Skeletal muscle tissue (tissue), 3 donors: ENCODE measurements at regions not wholly inside any gene's neighbourhood (a gene's known extent, or its start where the extent isn't known, plus 50 kb on each side); places are given as distances from the start of the nearest gene placed in this dataset.
"Not testable (repeated sequence)": the region's sequence is repeated elsewhere in the genome, so short reads cannot be mapped to it uniquely, and the experiment has no call there.

ENCODE experiments used
- H3K27ac ChIP-seq: one replicate; pipeline ENCODE4 v1.7.0; 2013; ENCODE audit warnings: mild to moderate bottlenecking, low read depth, low read length, inconsistent platforms
- H3K27me3 ChIP-seq, 3 donors: one replicate each; pipeline ENCODE4 v1.7.0; 2013; ENCODE audit warnings: low read length in 3 of 3; ENCODE audit not compliant: control insufficient read depth in 3 of 3, insufficient read depth in 3 of 3
- H3K36me3 ChIP-seq, 3 donors: one replicate each; pipeline ENCODE4 v1.7.0; 2013; ENCODE audit warnings: low read length in 3 of 3; ENCODE audit not compliant: control insufficient read depth in 3 of 3, insufficient read depth in 3 of 3
- H3K4me1 ChIP-seq, 3 donors: one replicate each; pipeline ENCODE4 v1.7.0; 2013; ENCODE audit warnings: low read length in 3 of 3, mild to moderate bottlenecking in 3 of 3; ENCODE audit not compliant: control insufficient read depth in 3 of 3, insufficient read depth in 3 of 3
- H3K4me3 ChIP-seq, 3 donors: one replicate each; pipeline ENCODE4 v1.7.0; 2013; ENCODE audit warnings: low read length in 3 of 3
- H3K9ac ChIP-seq, 3 donors: one replicate each; pipeline ENCODE4 v1.7.0; 2013; ENCODE audit warnings: low read length in 3 of 3, mild to moderate bottlenecking in 3 of 3, moderate library complexity in 2 of 3, low read depth in 1 of 3
- H3K9me3 ChIP-seq, 3 donors: one replicate each; pipeline ENCODE4 v1.7.0; 2013; ENCODE audit warnings: low read length in 3 of 3; ENCODE audit not compliant: control insufficient read depth in 3 of 3
- donor health status: Osteomylitis.

GRCh38 chr15:20251214-20252005 lies 290.2 kb downstream of the GOLGA6L6 start:
- not testable (repeated sequence) for H3K27me3 ChIP-seq, H3K36me3 ChIP-seq, H3K9me3 ChIP-seq, H3K4me3 ChIP-seq, H3K4me1 ChIP-seq, H3K9ac ChIP-seq, H3K27ac ChIP-seq

DNA sequence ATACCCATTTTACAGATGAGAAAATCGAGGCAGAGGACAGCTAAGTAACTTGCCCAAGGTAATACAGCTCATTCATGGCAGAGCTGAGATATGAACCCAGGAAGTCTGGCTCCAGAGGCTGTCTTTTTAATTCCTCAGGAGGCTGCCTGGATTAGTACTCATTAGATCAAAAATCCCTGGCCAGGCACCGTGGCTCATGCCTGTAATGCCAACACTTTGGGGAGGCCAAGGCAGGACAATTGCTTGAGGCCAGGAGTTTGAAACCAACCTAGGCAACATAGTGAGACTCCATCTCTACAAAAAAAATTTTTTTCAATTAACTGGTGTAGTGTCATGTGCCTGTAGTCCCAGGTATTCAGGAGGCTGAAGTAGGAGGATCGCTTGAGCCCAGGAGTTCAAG lies 291.4 kb downstream of the GOLGA6L6 start:
- not testable (repeated sequence) for H3K4me3 ChIP-seq, H3K9me3 ChIP-seq, H3K4me1 ChIP-seq, H3K27ac ChIP-seq, H3K36me3 ChIP-seq, H3K9ac ChIP-seq, H3K27me3 ChIP-seq

- H3K9ac ChIP-seq, H3K4me3 ChIP-seq, H3K27ac ChIP-seq, H3K4me1 ChIP-seq, H3K36me3 ChIP-seq, H3K9me3 ChIP-seq, H3K27me3 ChIP-seq: not testable (repeated sequence)
These were observed 292.0 kb downstream of the GOLGA6L6 start for GRCh38 chr15:20249677-20249970.

DNA sequence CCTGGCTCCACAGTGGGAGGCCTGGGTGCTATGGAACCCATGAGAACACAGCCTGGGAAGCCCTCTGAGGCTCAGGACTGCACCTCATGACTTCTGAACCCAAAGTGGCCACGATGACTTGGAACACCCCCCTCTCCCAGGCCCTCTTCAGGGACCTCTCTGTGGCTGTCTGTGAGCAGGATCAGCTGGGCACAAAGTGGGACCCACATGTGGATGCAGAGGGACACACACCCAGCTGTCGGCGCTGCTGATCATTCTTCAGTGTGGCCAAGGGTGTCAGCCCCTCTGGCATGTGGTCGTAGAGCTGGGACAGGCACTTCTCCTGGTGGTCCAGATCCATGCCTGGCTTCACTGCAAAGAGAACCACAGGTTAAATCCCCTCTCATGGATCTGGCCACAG lies 293.2 kb downstream of the GOLGA6L6 start:
- not testable (repeated sequence) for H3K27ac ChIP-seq, H3K9me3 ChIP-seq, H3K27me3 ChIP-seq, H3K4me3 ChIP-seq, H3K4me1 ChIP-seq, H3K36me3 ChIP-seq, H3K9ac ChIP-seq

DNA sequence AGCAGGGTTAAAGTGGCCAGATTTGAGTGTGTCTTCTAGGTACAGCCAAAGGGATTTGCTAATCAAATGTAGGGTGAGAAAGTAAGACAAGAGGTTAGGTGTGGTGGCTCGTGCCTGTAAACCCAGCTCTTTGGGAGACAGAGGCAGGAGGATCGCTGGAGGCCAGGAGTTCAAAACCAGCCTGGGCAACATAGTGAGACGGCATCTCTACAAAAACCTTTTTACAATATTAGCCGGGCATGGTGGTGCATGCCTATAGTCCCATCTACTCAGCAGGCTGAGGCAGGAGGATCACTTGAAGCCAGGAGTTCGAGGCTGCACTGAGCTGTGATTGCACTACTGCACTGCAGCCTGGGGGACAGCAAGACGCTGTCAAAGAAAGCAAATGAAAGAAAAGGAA lies 294.5 kb downstream of the GOLGA6L6 start:
- not testable (repeated sequence) for H3K27ac ChIP-seq, H3K4me1 ChIP-seq, H3K27me3 ChIP-seq, H3K9ac ChIP-seq, H3K4me3 ChIP-seq, H3K36me3 ChIP-seq, H3K9me3 ChIP-seq

- not testable (repeated sequence) for H3K27me3 ChIP-seq, H3K27ac ChIP-seq, H3K9me3 ChIP-seq, H3K4me3 ChIP-seq, H3K4me1 ChIP-seq, H3K36me3 ChIP-seq, H3K9ac ChIP-seq
These were observed 295.0 kb downstream of the GOLGA6L6 start for GRCh38 chr15:20246624-20247023.

DNA sequence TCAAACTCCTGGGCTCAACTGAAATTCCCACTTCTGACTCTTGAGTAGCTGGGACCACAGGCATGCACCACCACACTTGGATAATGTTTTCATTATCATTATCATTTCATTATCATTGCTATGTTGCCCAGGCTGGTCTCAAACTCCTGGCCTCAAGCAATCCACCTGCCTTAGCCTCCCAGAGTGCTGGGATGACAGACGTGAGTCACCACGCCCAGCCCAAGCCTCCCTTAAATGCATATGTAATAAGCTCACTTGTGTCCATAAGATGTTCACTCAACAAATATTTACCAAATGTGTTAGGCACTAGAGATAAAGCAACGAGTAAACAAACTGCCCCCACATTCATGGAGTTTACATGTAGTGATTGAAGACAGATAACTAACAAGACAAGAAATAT lies 295.7 kb downstream of the GOLGA6L6 start:
- H3K9me3 ChIP-seq, H3K4me1 ChIP-seq, H3K27me3 ChIP-seq, H3K4me3 ChIP-seq, H3K9ac ChIP-seq, H3K36me3 ChIP-seq, H3K27ac ChIP-seq: not testable (repeated sequence)

- not testable (repeated sequence) for H3K9ac ChIP-seq, H3K36me3 ChIP-seq, H3K27me3 ChIP-seq, H3K4me1 ChIP-seq, H3K27ac ChIP-seq, H3K4me3 ChIP-seq, H3K9me3 ChIP-seq
These were observed 296.8 kb downstream of the GOLGA6L6 start for GRCh38 chr15:20244792-20245191.

GRCh38 chr15:20243486-20244240 lies 297.9 kb downstream of the GOLGA6L6 start:
- not testable (repeated sequence) for H3K4me3 ChIP-seq, H3K4me1 ChIP-seq, H3K9me3 ChIP-seq, H3K27ac ChIP-seq, H3K27me3 ChIP-seq, H3K9ac ChIP-seq, H3K36me3 ChIP-seq

DNA sequence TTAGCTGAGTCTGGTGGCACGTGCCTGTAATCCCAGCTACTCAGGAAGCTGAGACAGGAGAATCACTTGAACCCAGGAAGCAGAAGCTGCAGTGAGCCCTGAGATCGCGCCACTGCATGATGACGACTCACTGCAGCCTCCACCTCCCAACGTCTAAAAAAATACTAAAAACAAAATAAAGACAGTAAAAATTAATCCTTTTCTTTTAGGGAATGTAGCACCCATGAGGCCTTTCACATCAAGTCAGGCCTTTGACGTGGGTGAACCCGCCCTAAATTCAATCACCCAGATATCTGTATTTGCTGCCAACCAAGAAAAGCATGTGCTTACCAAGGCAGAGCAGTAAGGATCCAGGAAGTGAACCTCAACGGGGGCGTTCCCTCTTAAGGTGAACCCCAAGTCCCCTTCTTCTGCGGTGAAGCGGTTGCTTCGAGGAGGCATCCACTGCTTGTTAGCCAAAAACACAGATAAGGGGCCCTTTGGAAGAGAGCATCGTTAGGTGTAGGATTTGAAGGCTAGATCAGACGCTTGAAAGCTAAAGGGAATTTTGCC lies 301.2 kb downstream of the GOLGA6L6 start:
- not testable (repeated sequence) for H3K36me3 ChIP-seq, H3K27me3 ChIP-seq, H3K9me3 ChIP-seq

More for the DNA sequence above, 301.2 kb downstream of the GOLGA6L6 start:
- H3K4me3 ChIP-seq, H3K4me1 ChIP-seq, H3K27ac ChIP-seq, H3K9ac ChIP-seq: not testable (repeated sequence)
